Erythroblast (primary cell): ENCODE measurements at regions not wholly inside any gene's neighbourhood (a gene's known extent, or its start where the extent isn't known, plus 50 kb on each side); places are given as distances from the start of the nearest gene placed in this dataset.

Source experiments
- GATA1 ChIP-seq: IDR thresholded peaks from 2 replicates; pipeline ENCODE4 v1.6.1; 2011; ENCODE audit warnings: low read depth, mild to moderate bottlenecking, control low read depth, low read length, moderate library complexity
- POLR2A ChIP-seq: IDR thresholded peaks from 2 replicates; pipeline ENCODE4 v1.6.1; 2011; ENCODE audit warnings: mild to moderate bottlenecking, low read length

- TF ChIP-seq POLR2A, result no peak
- no peak for TF ChIP-seq GATA1
Measured at GRCh38 chr5:143570989-143571388, 167.5 kb upstream of the NR3C1 start.
